HuH-7.5 (cell line): ENCODE measurements at regions not wholly inside any gene's neighbourhood (a gene's known extent, or its start where the extent isn't known, plus 50 kb on each side); places are given as distances from the start of the nearest gene placed in this dataset.

ENCODE experiments used
- DNase-seq: peaks from one replicate; pipeline ENCODE4 v3.0.0; 2011; ENCODE audit warnings: low spot score

DNA sequence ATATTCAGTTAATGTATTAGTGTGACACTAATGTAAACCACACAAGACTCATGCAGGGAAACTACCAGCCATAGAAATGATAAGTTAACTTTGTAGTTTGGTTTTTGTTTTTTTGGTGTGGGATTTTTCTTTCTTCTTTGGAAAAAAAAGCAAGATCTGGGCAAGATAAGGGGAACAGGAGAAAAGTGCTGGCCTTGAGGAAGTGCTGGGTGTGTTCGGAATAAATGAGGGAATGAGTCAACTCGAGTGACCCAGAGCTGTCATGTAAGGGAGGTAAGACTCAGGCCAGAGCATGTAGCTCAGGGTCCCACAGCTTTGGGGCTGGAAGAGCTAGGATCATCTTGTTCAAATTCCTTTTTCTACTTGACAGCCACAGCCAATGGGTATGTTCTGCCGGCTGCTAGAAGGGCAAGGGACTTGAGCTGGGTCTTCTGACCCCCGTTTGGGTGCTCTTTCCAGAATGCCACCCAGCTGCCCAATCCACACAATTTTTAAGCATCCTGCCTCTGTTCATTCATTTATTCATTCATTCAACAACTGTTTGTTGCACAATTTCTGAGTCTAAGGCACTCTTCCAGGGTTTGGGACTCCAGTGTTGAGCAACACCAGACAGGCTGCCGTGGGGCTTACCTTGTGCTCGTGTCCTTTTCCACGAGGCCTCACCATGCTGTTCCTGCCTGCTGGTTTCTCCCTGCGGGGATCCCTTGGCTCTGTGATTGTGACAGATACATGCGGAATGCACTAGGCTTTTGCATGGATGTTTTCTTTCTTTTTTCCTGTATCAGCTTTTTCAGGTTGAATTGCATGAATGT is 54.5 kb downstream of the CLDN34 start:
- no peak for DNase-seq

DNA sequence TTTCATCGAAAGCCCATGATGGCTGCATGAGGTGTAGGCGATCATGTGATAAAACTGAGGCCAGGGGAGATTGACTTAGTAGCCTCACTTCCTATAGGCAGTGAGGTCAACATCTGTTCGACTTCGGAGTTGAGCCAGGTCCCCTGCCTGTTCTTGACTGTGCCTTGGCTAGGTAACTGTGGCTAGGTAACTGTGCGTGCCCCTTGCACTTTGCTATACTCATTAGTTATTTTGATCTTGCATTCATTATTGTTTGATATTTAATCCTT is 55.0 kb downstream of the CLDN34 start:
- DNase-seq = no peak

DNA sequence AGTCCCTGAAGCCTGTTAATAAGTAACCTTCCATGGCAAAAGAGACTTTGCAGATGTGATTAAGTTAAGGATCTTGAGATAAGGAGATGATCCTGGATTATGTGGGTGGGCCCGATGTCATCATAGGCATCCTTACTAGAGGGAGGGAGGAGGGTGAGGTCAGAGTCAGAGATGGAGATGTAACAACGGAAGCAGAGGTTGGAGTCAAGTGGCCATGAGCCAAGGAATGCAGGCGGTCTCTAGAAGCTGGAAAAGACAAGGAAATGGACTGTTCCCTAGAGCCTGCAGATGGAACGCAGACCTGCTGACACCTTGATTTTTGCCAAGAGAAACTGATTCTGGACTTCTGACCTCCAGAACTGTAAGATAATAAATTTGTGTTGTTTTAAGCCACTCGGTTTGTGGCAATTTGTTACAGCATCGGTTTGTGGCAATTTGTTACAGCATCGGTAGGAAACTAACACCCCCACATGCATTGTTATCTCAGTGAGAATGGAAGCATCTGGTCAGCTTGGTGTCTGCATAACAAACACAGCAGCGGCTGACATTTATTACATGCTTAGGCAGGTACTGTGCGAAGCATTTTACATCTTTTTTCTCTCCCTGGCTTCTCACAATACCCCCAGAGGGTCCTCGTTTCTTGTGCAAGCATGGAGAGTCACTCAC is 55.6 kb downstream of the CLDN34 start:
- DNase-seq = no peak

DNA sequence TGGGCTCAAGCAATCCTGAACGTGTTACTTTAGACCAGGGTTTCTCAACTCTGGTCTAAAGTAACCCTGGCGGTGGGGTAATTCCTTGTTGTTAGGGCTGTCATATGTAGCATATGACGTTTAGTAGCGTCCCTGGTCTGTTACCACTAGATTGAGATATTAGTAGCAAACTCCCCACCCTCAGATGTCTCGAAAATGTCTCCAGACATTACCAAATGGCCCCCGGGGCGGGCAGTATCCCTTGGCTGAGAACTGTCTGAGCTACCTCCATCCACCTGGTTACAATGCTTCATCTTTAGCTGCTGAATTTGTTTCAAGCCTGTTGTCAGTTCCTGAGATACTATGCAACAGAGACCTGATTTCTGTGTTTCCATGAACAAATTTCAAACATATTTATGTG is 56.7 kb downstream of the CLDN34 start:
- no peak for DNase-seq

DNA sequence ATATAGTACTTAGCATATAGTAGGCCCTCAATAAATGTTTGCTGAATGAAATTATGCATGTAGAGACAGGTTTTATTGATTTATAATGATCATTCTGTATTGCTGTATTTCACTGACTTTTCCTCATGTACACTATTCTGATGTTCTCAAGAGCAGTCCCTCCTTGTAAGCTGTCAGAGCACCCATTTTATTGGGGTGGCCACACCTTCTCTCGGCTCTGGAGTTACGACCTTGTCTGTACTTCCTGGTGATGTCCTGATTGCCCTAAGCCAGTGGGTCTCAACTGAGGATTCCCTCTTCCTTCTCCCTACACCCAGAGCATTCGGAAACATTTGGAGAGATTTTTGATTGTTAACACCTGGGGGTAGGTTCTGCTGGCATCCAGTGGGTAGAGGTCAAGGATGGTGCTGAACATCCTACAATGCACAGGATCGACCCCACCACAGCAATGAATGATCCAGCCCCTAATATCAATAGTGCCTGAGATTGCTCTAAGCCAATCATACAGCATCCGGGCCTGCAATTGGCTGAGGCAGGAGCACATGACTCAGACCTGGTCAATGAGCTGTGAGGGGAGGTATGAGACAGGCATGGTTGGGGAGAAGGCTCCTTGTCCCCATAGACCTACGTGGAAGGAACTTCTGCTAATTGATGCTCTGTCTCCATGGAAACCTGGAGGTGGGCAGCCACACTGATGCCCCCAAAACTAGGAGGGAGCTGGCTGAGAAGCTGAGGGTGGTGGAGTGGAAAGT is 58.8 kb downstream of the CLDN34 start:
- DNase-seq = no peak

DNA sequence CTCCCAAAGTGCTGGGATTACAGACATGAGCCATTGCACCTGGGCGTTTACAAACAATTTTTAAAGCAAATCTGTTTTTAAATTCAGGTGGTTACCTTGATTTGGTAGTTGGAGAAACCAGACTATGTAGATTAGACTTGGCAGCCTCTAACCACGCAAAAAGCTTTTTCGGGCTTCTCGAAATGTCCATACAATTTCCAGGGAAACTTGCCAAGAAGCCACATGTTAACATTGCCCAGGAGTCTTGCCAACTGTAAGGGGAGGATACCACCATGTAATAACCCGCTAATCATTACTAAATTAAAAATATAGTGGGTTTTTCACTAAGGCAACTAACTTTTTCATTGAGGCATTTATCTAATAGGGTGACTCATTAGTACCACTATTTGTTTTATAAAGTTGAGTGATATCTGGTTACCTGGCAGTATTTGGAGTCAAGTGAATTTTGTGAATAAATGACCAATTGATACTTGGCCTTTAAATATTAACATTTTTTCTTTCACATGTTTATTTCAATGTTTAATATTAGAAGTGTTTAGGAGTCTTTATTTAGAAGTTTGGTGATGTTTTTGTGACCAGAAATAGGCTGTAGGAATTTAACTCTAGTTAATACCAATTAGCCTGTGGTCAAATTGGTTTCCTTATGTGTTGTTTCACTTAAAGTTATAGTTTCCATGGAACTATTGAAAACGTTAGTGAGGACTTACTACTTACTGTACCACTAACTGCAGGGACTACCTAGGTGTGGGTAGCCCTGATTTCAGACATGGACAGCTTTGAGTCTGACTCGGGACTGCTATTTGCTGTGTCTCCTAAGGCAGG is 61.3 kb downstream of the CLDN34 start:
- no peak for DNase-seq

DNA sequence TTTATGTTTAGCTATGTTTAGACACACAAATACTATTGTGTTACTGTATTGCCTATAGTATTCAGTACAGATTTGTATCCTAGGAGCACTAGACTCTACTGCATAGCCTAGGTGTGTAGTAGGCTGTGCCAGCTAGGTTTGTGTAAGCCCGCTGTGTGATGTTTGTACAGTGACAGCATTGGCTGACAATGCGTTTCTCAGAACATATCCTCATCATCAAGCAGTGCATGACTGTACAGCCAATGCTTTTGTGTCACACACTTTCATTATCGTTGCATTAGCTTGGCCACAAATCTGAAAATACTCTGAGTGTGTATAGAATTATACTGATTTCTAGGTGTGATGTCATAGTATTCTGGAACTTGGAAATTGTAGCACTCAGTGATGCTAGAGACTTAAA is 63.4 kb downstream of the CLDN34 start:
- DNase-seq = no peak

DNA sequence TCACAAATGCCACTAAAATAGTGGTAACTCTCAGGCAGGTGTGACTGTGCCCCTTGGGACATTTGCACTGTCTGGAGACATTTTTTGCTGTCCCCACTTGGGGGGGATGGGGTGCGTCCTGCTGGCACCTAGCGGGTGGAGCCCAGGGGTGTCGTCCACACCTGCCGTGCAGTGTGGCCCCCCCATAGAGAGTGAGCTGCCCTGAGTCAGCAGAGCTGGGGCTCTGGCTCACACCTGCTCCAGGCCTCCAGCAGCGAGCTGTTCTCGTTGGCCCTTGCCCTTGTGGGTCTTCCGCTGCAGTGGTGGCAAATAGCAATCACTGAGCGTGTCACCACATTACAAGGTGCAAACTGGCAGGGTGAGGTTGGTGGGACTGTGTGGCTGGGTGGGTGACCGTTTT is 64.6 kb downstream of the CLDN34 start:
- DNase-seq = no peak

DNA sequence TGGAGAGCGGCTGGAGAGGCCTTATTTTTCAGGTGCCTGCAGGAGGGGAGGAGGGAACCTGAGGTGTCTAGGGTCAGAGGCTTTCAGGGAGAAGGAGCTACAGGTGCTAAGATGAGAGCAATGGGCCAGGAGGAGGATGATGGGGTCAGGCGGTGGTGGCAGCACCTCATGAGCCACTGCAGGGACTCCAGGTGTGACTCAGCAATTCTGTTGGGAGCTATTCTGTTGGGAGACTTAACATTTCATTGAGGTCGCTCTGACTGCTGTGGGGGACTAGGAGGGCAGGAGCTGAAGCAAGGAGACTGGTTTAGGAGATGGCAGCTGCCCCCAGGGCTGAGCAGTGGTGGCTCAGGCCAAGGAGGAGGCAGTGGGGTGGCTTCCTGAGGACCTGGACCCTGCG is 65.0 kb downstream of the CLDN34 start:
- no peak for DNase-seq

DNA sequence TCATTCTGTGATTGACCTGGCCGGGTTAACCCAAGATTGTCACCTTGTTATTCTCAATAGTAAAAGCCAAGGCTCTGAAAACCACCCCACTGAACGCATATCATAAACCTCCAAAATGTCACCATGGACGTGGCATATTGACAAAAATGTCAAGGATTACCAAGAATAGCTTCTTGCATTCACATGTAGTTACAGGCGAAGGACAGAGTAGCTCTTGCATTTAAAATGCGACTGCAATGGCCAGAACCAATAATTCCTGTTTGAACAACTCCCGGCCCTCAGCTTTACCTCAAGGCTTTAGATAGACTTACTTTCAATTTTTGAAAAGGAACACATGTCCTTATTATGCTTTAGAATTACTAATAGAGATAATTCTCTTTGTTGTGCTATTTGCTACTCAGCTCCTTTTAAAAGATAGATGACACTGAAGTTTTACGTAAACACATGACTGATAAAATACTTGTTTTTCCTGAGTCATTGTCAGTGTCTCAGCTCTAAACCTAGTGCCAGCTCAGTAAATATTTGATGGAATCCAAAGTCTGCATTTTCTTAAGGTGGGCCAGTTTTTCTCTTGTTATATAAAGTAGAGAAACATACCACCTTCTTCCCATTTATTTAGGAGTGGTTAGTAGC is 66.3 kb downstream of the CLDN34 start:
- DNase-seq = no peak

DNA sequence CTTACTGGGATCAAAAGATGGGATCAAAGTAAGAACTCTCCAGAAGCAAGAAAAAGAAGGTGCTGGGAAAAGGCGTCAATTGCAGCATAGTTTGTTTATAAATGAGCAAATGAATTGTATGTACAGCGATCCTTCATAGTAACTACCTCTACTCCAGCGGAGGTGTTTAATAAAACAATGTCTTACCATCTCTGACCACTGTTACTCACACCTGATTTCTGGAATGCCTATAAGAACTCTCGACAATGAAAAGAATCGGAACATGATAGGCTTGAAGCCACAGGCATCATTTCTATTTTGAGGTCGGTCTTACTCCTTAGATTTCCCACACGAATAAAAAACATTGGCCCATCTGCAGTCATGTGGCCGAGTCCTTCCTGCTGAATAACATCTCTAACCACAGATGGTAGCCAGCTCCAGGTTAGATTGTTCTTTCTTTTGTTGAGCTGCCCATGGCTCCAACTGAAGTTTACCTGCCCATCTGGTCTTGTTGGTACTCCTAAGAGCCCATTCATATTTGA is 67.6 kb downstream of the CLDN34 start:
- DNase-seq = no peak

DNA sequence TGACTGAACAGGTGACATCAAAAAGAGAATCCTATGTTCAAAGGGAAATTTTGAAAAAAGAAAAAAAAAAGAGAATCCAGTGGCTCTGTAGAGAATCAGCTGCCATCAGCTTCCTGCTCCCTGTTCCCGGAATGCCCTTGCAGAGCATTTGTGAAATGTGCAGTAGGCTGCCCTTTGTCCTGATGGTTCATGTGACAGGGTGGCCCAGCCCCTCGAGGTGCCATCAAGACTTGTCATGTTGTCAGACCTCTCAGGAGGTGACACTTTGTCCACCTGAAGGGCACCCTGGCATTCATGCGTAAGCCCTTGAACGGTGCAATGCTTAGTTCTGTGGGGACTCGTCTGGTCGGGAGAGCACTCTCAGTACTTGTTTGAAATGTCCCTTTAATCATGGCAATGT is 71.4 kb downstream of the CLDN34 start:
- no peak for DNase-seq

DNA sequence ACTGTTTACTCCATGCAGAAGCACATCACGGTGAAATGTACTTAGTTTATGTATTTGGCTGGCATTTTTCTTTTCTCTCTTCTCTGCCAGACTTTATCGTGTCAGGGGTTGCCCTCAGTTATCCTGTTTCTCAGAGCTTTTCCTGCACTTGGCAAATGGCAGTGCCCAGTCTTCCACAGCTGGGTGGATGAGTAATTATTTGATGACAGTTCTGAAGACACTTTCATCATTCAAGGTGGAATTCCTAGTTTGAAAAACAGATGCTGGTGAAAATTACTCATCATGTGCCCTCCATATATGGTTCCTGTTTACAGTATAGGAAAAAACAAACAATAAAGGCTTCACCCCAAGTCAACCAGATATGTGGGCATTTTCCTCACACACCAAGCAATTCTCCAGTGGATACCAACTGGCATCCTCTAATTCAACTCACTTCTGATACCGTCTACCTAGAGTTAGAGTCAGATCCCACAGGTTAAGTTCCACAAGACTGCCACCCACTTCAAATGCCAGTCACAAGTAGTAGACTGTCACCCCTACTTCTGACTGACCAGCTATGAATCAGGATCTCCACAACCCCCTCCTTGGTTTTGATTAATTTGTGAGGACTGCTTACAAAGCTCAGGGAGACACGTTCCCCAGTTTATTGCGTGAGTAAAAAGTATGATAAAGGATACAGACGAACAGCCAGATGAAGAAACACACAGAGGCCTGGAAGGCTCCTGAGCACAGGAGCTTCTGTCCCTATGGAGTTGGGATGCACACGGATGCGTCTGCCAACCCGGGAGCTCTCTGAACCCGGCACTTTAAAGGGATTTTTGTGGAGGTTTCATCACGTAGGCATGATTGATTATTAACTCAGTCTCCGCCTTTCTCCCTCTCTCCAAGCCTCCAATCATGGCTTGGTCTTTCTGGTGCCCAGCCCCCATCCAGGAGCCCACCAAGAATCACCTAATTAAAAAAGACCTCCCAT is 72.9 kb downstream of the CLDN34 start:
- DNase-seq = no peak

DNA sequence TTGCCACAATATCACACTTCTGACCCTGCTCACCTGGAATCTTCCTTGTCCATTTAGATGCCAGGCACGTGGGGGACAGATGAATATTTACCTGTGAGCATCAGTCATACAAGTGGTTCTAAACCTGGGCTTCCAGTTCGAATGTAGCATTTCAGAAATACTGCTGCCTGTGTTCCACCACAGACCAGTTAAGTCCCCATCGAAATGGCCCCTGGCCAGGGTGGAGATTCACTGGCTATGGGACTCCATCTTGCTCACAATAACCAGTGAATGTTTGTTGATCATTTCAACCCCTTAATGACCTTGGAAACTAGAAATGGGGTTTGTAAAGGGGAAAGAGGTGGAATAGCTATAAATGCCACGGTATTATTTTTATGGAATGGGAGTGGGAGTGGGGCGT is 73.8 kb downstream of the CLDN34 start:
- DNase-seq = no peak

DNA sequence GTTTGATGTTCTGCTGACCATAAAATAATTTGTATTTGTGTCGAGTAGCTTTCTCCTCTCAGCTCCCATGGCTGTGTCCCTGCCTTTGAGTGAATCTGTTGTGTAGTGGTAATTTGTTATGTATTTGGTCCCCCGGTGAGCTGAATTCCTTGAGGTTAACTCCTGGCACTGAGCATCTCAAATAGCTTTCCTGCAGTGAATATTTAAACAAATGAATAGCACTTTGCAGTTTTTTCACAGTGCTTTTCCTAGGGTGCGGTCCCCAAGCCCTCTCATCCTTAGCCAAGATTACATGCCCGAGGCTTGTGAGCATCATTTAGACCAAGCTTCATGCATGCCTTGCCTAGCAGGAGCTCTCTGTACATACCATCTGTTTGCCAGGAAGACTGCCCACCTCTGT is 74.2 kb downstream of the CLDN34 start:
- DNase-seq = no peak

DNA sequence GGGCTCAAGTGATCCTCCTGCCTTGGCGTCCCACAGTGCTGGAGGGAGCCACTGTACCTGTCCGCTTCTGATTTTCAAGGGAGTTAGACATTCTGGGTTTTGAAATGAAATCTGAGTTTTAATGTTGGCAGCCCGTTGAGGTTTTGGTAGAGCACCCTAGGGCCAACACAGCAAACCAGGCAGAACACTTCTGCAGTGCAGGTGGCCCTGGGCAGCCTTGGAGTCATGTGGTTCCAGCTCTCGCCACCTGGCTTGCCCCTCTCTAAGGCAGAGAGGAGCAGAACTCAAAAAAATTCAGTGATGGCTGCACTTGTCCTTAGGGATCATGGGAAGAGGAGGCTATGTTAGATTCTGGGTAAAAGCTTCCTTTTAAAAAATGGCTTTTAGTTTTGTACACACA is 74.9 kb downstream of the CLDN34 start:
- no peak for DNase-seq

DNA sequence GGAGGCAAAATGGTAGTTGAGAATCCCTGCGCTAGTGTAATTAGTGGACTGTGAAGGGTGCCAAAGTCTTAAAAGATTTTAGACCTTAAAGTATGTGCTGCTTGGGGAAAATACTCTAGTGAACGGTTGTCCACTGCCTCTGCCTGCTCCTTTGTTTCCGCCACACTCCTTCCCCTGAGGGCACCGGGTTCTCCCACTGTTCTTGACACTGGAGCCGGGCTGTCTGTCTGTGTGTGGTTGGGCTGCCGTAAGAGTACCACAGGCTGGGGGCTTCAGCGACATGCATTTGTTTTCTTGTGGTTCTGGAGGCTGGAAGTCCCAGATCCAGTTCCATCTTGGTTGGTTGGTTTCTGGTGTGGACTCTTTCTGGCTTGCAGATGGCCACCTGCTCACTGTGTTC is 76.2 kb downstream of the CLDN34 start:
- no peak for DNase-seq

DNA sequence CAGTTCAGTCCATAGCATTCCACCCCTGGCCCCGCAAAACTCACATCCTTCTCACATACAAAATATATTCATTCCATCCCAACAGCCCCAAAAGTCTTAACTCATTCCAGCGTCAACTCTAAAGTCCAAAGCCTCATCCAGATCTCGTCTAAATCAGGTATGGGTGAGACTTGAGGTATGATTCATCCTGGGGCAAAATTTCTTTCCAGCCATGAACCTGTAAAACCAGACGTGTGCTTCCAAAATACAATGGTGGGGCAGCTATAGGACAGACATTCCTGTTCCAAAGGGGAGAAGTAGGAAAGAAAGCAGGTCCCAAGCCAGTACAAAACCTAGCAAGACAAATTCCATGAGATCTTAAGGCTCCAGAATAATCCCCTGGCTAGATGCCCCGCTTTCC is 76.9 kb downstream of the CLDN34 start:
- no peak for DNase-seq

DNA sequence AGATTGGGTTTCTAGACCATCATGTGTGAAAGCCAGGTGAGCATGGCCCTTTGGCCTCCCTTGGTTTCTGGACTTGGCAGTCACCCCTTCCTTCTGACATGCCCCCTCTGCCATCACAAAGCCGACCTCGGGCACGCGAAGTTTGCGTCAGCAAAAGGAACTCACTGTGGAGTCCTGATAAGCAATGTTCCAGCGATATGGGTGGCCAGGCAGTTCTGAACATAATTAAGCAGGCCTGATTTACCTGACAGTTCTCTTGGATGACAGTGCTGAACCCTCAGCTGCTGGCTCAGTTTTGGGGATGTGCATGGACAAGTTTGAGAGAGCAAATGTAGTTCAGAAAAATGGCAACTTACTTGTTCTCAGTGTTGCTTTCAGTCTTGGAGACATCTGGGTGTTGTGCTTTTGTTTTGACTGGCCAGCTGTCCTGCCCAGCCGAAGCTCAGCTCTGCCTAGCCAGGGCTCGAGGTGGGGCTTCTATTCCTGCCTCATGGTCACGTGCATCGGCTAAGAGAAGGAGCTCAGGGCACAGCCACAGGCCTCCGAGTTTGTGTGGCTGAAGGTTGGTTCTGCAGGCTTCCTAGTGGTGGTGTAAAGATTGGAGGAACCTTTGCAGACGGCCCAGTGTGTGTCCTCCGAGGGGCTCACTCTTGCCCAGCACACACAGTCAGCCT is 78.3 kb downstream of the CLDN34 start:
- DNase-seq = no peak

DNA sequence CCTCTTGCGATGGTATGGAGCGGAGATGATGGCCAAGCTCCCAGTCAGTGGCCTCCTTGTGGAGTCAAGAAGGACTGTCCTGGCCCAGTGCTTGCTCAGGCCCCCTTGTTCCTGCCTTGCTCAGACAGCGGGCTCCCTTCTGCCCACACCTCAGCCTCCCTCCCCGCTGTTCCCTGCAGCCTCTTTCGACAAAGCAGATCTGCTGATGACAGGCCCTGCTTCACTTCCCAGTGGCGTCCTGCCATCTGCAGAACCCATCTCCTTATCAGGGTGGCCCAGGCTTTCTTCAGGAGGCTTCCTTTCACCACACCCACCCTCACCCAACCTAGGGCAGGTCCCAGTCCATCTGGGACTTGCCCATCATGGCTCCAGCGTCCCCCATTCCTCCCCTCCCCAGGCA is 80.0 kb downstream of the CLDN34 start:
- DNase-seq = no peak
